Activated CD4-positive, alpha-beta T cell treated with anti-CD3 and anti-CD28 coated beads, Interleukin-2, amount 50 U/mL, for 24 hours (primary cell): ENCODE measurements at regions not wholly inside any gene's neighbourhood (a gene's known extent, or its start where the extent isn't known, plus 50 kb on each side); places are given as distances from the start of the nearest gene placed in this dataset.
"Not testable (repeated sequence)": the region's sequence is repeated elsewhere in the genome, so short reads cannot be mapped to it uniquely, and the experiment has no call there.

Experiments
- DNase-seq, 2 donors: peaks; one replicate each; pipeline ENCODE4 v3.0.0-alpha.2; 2020; ENCODE audit warnings: low read depth in 1 of 2, low spot score in 1 of 2

DNA sequence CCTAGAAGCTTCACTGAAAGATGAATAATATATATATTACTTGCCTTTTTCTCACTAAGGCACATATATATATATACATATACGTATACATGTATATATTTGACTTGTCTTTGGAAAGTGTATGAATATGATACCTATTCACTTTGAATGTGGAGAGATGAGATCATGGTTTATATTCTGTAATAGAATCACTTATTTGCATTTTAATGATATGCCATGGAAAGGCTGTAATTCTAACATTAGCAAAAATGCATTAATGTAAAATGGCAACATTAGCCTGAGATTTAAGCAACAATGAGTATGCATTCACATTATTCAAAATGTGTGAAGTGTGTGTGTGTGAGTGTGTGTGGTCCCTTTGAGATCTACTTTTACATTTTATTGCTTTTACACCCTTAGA lies 54.5 kb upstream of the PRKD1 start:
- no peak for DNase-seq

DNA sequence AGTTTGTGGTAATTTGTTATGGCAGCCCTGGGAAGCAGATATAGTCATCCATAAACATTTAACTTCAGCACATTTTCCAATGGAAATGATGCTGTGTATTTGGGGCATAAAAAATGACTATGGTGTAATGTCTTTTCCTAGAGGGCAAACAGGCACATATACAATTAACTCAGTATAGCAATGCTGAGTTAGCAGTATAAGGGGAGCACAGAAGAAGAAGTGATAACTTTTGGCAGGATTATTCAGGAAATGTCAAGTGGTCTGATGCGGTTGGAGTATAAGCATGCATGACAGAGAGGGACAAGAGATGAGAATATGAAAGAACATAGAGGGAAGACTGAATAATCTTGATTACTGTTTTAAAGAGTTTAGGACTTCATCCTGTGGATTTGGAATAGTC lies 55.3 kb upstream of the PRKD1 start:
- no peak for DNase-seq

DNA sequence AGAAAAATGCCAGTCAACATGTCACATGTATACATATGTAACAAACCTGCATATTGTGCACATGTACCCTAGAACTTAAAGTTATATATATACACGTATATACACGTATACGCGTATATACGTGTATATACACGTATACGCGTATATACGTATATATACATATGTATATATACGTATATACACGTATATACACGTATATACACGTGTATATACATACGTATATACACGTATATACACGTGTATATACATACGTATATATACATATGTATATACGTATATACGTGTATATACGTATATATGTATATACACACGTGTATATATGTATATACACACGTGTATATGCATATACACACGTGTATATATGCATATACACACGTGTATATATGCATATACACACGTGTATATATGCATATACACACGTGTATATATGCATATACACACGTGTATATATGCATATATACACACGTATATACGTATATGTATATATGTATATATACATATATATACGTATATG lies 62.8 kb upstream of the PRKD1 start:
- DNase-seq: not testable (repeated sequence)

DNA sequence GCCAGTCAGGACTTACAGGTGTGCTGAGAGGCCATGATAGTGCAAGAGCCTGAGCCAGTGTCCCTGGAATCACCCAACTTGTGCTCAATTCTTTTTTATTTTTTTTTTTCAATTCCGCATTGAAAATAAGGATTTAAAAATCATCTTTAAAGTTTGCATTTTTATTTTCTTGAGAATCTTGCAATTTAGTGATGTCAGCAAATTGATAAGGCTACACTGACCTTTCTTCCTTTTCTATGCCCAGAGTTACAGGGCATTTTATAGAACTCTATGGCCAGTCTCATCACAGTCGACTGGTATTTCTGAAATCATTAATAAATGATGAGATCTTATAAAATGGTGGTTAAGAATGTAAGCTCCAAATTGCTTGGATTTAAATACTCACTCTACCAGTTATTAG lies 63.3 kb upstream of the PRKD1 start:
- DNase-seq: no peak

DNA sequence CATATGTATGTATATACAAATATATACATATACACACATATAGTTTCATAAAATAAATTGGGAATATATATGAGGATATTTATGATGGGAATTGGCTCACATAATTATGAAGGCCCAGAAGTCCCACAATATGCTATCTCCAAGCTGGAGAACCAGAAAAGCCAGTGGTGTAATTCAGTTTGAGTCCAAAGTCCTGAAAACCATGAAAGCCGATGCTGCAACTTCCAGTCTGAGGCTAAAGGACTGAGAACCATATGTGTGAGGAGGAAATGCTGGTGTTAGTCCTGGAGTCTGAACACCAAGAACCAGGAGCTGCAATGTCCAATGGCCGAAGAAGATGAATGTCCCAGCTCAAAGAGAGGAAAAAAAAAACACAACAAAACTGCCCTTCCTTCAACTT lies 65.5 kb upstream of the PRKD1 start:
- DNase-seq: no peak

DNA sequence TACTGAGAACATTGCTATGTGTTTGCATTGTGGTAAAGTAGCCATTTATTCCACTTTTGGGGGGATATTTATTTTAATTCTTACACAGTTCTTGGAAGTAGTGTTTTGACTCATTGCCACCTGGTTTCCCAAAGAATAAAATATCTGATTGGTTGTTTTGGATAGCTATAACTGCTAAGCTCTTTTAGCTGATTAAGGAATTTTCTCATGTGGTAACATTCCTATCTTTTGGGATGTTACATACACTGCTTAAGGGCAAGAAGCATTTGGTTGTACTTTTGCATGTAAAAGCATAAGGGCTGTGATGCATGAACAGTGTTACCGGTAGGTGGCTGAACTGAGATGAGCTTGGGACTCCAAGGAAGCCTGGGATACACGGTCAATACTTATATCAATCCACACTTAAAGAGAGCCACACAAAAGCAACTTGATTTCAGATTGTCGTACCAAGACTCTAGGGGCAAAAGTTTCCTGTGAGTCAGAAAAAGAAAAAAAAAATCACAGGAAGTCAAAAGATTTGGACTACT lies 71.4 kb upstream of the PRKD1 start:
- DNase-seq: no peak

DNA sequence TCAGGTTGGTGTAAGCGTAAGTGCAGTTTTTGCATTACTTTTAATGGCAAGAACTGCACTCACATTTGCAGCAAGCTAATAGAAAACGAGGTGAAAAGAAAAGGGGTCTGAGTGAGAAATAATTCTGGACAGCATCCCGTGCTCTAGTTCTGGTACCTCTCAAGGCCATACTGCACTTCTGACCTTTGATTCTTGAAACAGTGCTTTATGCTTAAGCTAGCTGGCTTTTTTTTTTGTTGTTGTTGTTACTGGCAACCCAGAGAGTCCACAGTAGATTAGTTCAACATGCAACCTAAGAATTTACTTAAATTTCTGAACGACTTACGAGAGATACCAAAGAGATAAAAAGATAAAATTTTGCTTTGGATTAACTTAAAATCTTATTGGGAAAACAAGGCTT lies 75.2 kb upstream of the PRKD1 start:
- no peak for DNase-seq

DNA sequence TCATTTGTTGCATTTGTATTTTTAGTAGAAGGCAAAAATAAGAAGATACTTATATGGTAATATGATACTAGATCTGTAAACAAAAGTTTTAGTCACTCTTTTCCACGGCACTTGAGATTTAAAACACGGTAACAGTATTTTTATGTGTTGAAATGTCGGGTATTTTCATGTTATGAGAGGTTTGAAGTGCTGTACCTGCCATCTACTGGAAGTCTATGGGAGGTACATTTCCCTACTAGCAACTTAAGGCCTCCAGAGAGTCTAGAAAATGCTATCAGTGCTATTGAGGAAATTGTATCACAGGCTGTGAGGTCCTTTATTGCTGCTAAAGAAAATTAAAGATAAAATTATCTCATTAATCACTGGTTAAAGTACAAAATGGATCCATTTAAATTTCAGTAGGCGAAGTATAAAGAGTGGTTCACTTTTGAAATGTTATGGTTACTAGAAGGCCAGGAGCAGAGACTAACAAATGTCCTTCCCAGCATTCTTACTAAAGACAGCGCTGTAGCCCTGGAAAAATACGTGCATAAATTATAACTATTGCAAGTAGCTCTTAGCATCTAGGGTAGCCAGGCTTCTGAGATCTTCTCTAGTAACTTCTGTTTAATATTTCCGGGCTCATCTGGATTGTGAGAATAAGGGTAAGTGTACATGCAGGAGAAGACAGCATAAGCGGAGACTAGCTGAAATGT lies 77.6 kb upstream of the PRKD1 start:
- DNase-seq: no peak

DNA sequence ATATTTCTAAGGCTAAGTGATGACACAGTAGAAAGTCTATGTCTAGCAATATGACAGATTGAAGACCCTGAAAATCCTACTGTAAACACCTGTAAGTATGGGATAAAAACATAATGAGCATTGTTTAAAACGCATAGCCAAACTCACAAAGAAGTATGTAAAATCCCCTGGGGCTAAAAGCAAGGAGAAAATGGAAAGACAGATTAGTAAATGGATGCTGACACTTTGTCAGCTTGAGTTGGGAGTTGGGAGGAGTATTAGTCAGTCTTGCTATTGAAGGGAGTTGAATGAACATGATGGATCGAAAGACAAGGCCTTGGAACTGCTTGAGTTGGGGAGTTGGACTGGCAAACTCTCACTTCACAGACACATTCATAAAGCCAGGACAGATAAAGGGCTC lies 79.0 kb upstream of the PRKD1 start:
- DNase-seq: no peak

DNA sequence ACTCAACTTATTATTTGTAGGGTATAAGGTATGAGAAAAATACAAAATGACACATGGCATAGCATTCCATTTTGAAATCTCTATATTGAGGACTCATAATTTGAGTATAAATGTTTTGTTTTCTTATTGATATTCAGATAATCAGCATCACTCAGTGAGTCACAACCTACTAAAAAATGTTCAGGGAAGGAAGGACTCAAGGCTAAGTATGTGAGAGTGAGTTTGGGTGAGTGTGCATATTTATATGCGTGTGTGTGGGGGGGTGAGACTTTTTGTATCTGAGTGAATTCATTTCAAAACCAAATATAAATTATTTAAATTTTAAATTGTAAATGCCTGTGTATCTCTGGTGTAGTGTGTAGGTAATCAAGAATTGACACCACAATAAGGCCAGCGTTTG lies 87.8 kb upstream of the PRKD1 start:
- no peak for DNase-seq

DNA sequence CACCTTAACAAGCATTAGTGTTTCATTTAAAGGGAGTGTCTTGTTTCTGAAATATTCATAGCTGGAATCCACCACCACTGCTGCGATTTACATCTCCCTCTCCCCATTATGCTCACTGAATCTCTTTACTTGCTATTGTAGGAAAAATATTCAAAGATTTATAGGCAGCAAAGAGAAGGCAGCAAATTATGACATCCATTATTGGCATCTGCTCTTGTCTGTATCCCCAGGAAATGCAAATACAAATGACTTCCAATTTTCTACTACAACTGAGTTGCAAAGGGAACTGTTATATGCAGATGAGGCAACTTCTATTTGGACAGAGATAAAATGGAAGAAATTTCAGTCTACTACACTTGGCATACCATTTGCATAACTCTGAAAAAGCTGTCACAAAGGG lies 88.4 kb upstream of the PRKD1 start:
- no peak for DNase-seq

DNA sequence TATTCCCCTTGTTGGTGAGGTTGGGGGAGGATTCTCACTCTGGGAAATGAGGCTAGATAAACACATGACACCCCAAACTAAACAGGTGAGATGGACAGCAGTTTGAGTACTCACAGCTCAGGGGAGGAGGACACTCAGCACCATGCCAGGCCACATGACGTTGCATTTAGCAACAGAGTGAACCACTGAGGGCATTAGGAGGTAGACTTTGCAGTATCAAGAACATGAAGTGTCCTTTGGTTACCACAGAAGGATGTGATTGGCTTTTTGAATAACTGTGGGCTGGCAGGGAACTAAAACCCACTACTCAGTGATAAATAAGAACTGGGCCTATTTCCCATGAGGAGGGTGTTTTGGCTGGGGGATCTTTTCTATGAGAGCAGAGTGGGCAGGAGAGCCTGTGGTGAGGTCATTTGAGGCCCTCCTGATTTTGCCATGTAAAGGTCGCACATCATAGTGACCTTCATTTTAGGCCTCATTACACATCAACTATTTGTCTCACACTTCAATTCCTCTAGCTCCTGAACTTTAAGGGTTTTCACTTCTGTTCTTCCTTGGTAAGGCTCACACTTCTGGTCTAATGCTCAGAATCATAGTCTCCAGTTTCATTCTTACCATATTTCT lies 89.8 kb upstream of the PRKD1 start:
- DNase-seq: no peak

DNA sequence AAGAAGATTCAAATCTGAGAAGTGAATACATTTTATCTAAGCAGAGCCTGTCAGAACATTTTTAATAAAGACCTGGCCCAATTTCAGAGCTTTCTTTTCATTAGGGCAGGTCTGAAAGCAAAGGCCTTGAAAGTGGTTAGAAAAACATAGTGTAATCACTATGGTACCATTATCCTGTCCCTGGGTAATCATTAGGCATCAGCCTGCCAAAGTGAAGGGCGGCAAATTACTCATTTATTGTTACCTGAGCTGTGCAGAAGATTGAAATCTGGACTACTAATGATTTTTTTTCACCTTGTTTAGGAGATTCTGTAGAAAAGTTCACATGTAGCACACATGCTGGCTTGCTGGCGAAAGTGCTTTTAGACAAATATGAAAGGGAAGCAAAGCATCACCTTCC lies 92.6 kb upstream of the PRKD1 start:
- no peak for DNase-seq

DNA sequence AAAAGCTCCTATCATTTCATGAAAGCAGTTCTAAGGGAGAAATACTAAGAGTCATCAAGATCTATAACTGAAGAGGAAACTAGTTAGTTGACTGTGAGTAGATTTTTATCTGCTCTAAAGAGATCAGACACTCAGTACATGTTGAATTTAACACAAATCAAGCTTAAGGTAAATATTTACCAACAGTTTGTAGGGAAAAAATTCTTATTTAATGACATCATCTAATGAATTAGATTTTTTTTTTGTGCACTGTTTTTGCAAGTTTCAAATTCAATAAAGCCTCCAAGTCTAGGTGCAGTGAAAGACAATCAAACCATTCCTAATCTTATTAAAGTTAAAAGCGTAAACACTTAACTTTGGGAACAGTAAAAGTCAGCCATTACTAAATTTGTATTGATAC lies 93.0 kb upstream of the PRKD1 start:
- DNase-seq: no peak

DNA sequence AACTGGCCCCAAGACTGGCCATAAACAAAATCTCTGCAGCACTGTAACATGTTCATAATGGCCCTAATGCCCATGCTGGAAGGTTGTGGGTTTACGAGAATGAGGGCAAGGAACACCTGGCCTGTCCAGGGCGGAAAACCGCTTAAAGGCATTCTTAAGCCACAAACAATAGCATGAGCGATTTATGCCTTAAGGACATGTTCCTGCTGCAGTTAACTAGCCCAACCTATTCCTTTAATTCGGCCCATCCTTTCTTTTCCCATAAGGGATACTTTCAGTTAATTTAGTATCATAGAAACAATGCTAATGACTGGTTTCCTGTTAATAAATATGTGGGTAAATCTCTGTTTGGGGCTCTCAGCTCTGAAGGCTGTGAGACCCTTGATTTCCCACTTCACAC lies 95.7 kb upstream of the PRKD1 start:
- not testable (repeated sequence) for DNase-seq

DNA sequence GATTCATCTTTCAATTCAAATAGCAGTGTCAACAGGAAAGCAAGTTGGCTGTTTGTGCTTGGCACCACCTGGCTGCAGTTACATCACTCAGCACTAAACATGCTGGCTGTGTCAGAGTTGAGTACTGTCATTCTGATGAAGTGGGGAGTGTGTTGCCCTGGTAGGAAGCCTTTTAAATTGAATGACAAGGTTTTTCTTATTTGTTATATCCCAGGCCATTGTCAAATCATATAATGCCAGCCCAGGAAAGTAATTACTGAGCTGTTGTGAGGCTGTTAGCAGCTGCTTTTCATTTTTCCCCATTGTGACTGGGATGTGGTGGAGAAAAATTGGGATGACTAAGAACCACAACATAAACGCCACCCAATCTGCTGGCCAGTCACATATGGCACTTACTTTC lies 106.5 kb upstream of the PRKD1 start:
- DNase-seq: no peak

DNA sequence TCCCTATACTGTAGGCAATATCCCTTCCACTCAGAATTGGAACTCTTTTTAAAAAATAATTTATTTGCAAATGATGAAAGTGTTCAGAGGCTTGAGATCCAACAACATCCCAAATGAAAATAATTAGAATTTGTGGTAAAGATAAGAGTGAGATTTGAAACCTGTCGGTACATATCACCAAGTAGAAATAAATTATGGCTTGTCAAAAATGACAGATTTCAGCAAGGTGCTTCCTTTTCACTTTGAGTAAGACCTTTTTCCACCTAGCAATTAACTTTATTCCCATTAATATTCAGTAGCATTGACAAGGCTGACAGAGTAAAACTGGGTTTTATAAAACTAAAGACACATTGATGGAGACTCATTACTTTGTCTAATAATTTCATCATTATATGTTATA lies 107.7 kb upstream of the PRKD1 start:
- DNase-seq: no peak

DNA sequence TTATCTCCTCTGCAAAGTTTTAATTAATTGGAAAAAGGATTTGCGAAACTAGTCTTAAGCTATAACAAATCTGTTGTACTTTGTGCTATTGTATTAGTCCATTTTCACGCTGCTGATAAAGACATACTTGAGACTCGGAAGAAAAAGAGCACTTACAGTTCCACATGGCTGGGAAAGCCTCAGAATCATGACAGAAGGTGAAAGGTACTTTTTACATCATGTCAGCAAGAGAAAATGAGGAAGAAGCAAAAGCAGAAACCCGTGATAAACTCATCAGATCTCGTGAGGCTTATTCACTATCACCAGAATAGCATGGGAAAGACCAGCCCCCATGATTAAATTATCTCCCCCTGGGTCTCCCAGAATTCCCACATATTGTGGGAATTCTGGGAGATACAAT lies 118.1 kb upstream of the PRKD1 start:
- no peak for DNase-seq

DNA sequence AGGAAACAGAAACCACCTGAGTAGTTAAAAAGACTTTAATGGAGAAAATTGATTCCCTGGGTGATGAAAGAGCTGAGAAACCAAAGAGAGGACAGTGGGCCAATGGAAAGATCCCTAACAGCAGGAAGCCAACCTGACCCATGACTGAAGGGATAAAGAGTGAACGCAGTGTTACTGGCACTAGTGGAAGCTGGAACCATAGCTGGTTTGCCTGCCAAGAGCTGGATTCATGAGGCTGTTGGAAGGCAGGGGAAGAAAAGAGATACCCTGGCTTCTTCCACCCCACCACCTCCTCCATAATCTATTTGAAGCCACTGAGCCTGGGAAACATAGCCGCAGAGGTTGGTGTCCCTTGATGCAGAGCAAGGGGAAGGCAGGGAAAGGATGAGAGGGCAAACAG lies 125.5 kb upstream of the PRKD1 start:
- no peak for DNase-seq

DNA sequence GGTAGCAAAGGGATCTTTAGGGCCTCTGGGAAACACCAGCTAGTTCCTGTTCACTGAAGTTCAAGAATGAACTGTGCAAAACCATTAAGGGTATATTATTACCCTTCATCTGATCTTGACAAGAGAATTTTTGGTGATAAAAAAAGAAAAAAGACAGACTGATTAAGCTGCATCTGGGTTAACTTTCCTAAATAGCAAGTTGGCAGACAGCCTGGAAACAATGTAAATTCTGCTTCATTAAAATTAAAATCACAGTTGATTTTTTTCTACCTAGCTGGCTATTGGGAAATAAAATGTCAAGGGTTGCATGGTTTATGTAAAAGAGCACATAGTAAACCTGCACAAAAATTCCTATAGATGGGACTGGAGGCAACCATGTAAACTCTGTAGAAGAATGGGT lies 126.6 kb upstream of the PRKD1 start:
- DNase-seq: no peak

DNA sequence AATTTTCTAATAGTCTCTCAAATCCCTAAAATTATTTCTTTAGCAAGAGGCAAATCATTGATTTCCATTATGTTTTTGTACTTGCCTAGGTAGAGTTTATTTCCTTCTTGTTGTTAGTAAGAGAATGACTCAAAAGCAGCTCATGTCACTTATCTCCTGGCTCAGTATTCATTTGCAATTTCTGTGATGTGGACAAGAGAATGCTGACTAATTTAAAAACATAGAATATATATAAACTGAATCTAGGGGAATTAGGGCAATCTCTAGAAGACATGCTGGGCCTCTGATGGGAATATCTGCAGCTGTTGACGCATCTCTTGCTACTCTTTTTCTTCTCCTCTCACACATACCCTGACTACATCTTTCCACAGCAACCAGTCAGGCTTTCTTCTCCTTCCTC lies 130.8 kb upstream of the PRKD1 start:
- no peak for DNase-seq

DNA sequence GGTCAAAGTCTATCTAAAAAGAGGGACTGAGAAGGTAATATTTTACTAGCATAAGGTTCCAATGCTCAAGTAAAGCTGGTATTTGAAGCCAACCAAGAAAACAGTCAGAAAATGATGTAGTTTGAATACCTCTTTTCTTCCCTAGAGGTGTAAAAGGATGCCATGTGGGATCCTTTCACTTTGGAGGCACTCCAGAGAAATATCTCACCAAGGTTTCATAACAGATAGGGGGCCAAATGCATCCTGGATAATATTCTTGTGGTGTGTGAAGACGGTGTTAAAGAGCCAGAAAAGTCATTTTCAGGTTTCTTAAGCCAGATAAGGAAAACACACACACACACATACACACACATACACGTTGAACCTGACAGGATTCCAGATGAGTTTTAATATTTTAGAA lies 136.1 kb upstream of the PRKD1 start:
- no peak for DNase-seq

DNA sequence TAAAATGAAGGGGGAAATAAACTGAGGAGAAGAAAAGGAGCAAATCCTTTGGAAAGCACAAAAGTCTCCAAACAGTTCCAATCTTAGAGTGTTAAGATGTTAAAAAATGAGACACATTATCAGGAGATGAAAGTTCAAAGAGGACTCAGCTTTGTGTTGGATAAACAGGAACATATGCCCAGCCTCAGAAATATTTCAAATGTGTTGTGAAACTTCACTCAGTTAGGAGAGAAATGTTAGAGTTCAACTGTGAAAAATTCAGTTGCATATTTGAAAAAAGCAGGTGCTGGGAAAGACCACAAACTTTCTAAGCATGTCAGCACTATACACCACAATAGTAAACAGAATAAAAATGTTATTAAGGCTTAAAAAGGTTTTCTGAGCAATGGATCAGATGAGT lies 136.8 kb upstream of the PRKD1 start:
- no peak for DNase-seq
